Endothelial cell of umbilical vein (primary cell): ENCODE measurements at regions not wholly inside any gene's neighbourhood (a gene's known extent, or its start where the extent isn't known, plus 50 kb on each side); places are given as distances from the start of the nearest gene placed in this dataset.

ENCODE experiments used
- CTCF ChIP-seq, 2 donors: IDR thresholded peaks; 1 replicate in 1 of 2; 2 replicates in 1 of 2; pipeline ENCODE4 v1.5.1; 2011; ENCODE audit warnings: low read length in 2 of 2, mild to moderate bottlenecking in 2 of 2, moderate library complexity in 2 of 2, control low read depth in 1 of 2, inconsistent platforms in 1 of 2, low read depth in 1 of 2; ENCODE audit not compliant: insufficient read depth in 1 of 2; ENCODE audit errors: extremely low read depth in 1 of 2
- EZH2 ChIP-seq: IDR thresholded peaks from 2 replicates; pipeline ENCODE4 v1.6.1; 2012; ENCODE audit warnings: borderline replicate concordance, low read depth, mild to moderate bottlenecking, moderate library complexity, low read length, inconsistent platforms; ENCODE audit not compliant: severe bottlenecking
- FOS ChIP-seq: IDR thresholded peaks from 2 replicates; pipeline ENCODE4 v1.6.1; 2011; ENCODE audit warnings: mild to moderate bottlenecking, low read length, moderate library complexity, borderline replicate concordance; ENCODE audit not compliant: insufficient read depth
- GATA2 ChIP-seq: IDR thresholded peaks from 2 replicates; pipeline ENCODE4 v1.7.0; 2011; ENCODE audit warnings: low read depth, mild to moderate bottlenecking, moderate library complexity, mixed read lengths, low read length; ENCODE audit not compliant: insufficient read length, insufficient read depth
- JUN ChIP-seq: IDR thresholded peaks from 2 replicates; pipeline ENCODE4 v1.6.1; 2011; ENCODE audit warnings: borderline replicate concordance, low read depth; ENCODE audit not compliant: insufficient read length, insufficient read depth
- MAX ChIP-seq: IDR thresholded peaks from 2 replicates; pipeline ENCODE4 v1.6.1; 2011; ENCODE audit not compliant: insufficient read depth, insufficient read length
- MYC ChIP-seq: IDR thresholded peaks from one replicate; pipeline ENCODE4 v1.6.1; 2011; ENCODE audit warnings: mild to moderate bottlenecking, low read depth, low read length
- POLR2A ChIP-seq: IDR thresholded peaks from 2 replicates; pipeline ENCODE4 v1.6.1; 2012; ENCODE audit warnings: low read depth, mild to moderate bottlenecking, control low read depth, low read length
- POLR2AphosphoS5 ChIP-seq: IDR thresholded peaks from 2 replicates; pipeline ENCODE4 v1.6.1; 2012; ENCODE audit warnings: low read depth, mild to moderate bottlenecking, control low read depth, low read length, moderate library complexity; ENCODE audit not compliant: insufficient read depth

GRCh38 chr1:116850436-116850835 is 59.3 kb upstream of the PTGFRN start:
- TF ChIP-seq POLR2A = peak; percentile 34
- no peak for TF ChIP-seq CTCF (IDR thresholded peaks at IDR 0.05; ENCODE audit: extremely low read depth in 1 of 2, insufficient read depth in 1 of 2, low read depth in 1 of 2, low read length in 2 of 2)
- TF ChIP-seq POLR2AphosphoS5 = peak; percentile 56
- TF ChIP-seq EZH2 = no peak
- TF ChIP-seq MAX = no peak
- no peak for TF ChIP-seq MYC
- TF ChIP-seq JUN = no peak
- peak; percentile 59 for TF ChIP-seq FOS
- TF ChIP-seq GATA2 = peak; percentile 33
